ENCODE measurements at regions not wholly inside any gene's neighbourhood (a gene's known extent, or its start where the extent isn't known, plus 50 kb on each side); places are given as distances from the start of the nearest gene placed in this dataset.

DNA sequence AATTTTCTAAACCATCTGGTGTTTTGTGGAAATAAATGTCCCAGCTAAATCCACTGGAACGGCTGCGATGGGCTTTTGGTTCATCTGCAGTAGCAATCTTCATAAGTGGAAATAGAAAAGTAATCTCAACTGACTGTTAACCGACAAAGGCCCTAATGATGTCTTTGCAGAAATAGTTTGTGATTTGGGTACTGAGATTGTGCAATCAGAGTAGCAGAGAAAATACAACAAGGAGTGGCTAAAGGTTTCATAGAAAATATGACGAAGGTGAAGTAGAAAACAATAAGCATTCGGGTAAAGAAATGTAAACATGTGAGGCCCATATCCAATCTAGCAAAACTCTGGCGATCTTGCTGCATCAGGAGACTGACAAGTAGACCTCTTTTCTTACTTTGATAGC, 262.6 kb upstream of the MCTP2 start:
- Histone ChIP-seq H3K79me2 (ENCODE audit: insufficient read depth, low read length) (no peaks in the 10 kb centered on the region), H3K4me1 (ENCODE audit: insufficient read depth, low read length, poor library complexity, severe bottlenecking) (no peaks in the 10 kb centered on the region), H3K27me3 (ENCODE audit: insufficient read depth, low read length, poor library complexity, severe bottlenecking) (no peaks in the 10 kb centered on the region), H3K9me2 (replicated peaks; ENCODE audit: low read depth, low read length) (no peaks in the 10 kb centered on the region), H3K4me3 (ENCODE audit: low read length, poor library complexity, severe bottlenecking) (no peak overlapping the region), H3K4me2 (ENCODE audit: low read depth, low read length, poor library complexity, severe bottlenecking) (no peak overlapping the region), H2AFZ (ENCODE audit: low read length) (no peak overlapping the region), H3K36me3 (ENCODE audit: insufficient read depth, low read length) (no peaks in the 10 kb centered on the region), H3K9me3 (ENCODE audit: insufficient read depth, low read depth, low read length) (no peaks in the 10 kb centered on the region), H3F3A (ENCODE audit: low read depth) (no peaks in the 10 kb centered on the region), H3K9ac (ENCODE audit: low read depth, low read length, poor library complexity, severe bottlenecking) (no peak overlapping the region), H4K20me1 (ENCODE audit: insufficient read depth, low read length, poor library complexity, severe bottlenecking) (no peaks in the 10 kb centered on the region)
- TF ChIP-seq, protein P1, sequence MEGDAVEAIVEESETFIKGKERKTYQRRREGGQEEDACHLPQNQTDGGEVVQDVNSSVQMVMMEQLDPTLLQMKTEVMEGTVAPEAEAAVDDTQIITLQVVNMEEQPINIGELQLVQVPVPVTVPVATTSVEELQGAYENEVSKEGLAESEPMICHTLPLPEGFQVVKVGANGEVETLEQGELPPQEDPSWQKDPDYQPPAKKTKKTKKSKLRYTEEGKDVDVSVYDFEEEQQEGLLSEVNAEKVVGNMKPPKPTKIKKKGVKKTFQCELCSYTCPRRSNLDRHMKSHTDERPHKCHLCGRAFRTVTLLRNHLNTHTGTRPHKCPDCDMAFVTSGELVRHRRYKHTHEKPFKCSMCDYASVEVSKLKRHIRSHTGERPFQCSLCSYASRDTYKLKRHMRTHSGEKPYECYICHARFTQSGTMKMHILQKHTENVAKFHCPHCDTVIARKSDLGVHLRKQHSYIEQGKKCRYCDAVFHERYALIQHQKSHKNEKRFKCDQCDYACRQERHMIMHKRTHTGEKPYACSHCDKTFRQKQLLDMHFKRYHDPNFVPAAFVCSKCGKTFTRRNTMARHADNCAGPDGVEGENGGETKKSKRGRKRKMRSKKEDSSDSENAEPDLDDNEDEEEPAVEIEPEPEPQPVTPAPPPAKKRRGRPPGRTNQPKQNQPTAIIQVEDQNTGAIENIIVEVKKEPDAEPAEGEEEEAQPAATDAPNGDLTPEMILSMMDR (conservative IDR thresholded peaks at IDR 0.05; ENCODE audit: low read length): no peak
- no peak for TF ChIP-seq EZH2phosphoT487 (IDR thresholded peaks at IDR 0.05; ENCODE audit: borderline replicate concordance)

DNA sequence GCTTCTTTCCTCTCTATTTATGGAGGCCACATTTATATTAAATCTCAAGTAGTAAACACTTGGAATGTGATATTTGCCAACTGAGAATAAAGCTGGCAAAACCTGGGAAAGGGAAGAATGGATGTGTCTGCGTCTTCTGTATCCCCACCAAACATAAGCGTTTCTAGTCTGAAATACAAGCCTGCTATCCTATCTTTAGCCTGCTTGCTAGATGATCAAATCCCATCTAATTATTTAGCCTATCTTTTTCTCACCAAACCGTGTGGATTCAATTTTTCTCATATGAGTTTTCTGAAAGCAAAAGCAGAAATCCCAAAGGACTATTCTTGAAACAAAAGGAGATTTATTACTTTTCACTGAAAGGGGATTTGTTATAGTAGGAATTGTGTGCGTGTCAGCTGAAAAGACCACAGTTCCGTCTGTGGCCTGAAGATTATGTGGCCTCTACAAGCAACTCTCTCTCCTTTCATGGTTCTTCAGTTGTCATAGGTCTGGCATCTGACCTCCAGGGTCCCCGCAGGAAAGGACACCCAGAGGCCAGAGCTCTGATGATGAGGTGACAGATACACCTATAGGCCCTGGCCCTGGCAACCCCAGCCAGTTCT, 266.0 kb upstream of the MCTP2 start:
- no peaks in the 10 kb centered on the region for H3K27me3 ChIP-seq (ENCODE audit: insufficient read depth, low read length, poor library complexity, severe bottlenecking)
- H3K9me2 ChIP-seq (replicated peaks; ENCODE audit: low read depth, low read length): no peaks in the 10 kb centered on the region
- H3K9ac ChIP-seq (ENCODE audit: low read depth, low read length, poor library complexity, severe bottlenecking): no peak overlapping the region
- H3K4me1 ChIP-seq (ENCODE audit: insufficient read depth, low read length, poor library complexity, severe bottlenecking): no peaks in the 10 kb centered on the region
- H3K36me3 ChIP-seq (ENCODE audit: insufficient read depth, low read length): no peaks in the 10 kb centered on the region
- no peaks in the 10 kb centered on the region for H4K20me1 ChIP-seq (ENCODE audit: insufficient read depth, low read length, poor library complexity, severe bottlenecking)
- H3K79me2 ChIP-seq (ENCODE audit: insufficient read depth, low read length): no peaks in the 10 kb centered on the region
- no peak overlapping the region for H3K4me3 ChIP-seq (ENCODE audit: low read length, poor library complexity, severe bottlenecking)
- no peak for TF ChIP-seq EZH2phosphoT487 (IDR thresholded peaks at IDR 0.05; ENCODE audit: borderline replicate concordance)
- TF ChIP-seq, protein P1 (conservative IDR thresholded peaks at IDR 0.05; ENCODE audit: low read length): no peak
- H3F3A ChIP-seq (ENCODE audit: low read depth): no peaks in the 10 kb centered on the region
- H3K9me3 ChIP-seq (ENCODE audit: insufficient read depth, low read depth, low read length): no peaks in the 10 kb centered on the region
- no peak overlapping the region for H2AFZ ChIP-seq (ENCODE audit: low read length)
- no peak overlapping the region for H3K4me2 ChIP-seq (ENCODE audit: low read depth, low read length, poor library complexity, severe bottlenecking)

DNA sequence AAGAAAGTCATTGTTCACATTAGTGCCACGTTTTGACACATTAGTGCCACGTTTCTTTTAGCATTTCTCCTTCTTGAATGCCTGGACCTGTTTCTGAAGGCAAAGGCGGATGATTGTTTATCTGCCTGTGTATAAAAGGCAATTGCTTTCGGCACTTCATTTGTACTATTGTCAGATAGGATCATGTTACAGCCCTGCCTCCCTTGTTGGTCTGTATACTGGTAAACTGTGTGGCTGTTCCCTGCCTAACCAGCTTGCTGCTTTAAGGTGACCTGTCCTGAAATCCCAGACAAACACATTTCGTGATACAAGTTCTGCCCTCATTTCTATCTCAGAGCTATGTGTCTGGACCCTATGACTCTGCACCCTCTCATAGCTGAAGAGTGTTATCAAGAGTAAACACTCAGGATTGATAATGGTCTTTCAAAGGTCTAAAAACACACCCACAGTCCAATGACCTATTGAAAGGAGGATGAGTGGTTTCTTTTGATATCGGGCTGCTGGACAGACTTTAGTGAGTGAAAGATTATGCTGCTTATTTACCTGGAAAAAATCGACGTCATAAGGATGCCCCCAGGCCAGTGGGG, 276.3 kb upstream of the MCTP2 start:
- no peaks in the 10 kb centered on the region for H4K20me1 ChIP-seq (ENCODE audit: insufficient read depth, low read length, poor library complexity, severe bottlenecking)
- no peak overlapping the region for H3K4me2 ChIP-seq (ENCODE audit: low read depth, low read length, poor library complexity, severe bottlenecking)
- H3K4me3 ChIP-seq (ENCODE audit: low read length, poor library complexity, severe bottlenecking): no peak overlapping the region
- no peaks in the 10 kb centered on the region for H3K4me1 ChIP-seq (ENCODE audit: insufficient read depth, low read length, poor library complexity, severe bottlenecking)
- H3K36me3 ChIP-seq (ENCODE audit: insufficient read depth, low read length): no peaks in the 10 kb centered on the region
- H2AFZ ChIP-seq (ENCODE audit: low read length): no peak overlapping the region
- no peaks in the 10 kb centered on the region for H3K9me2 ChIP-seq (replicated peaks; ENCODE audit: low read depth, low read length)
- H3K79me2 ChIP-seq (ENCODE audit: insufficient read depth, low read length): no peaks in the 10 kb centered on the region
- no peaks in the 10 kb centered on the region for H3F3A ChIP-seq (ENCODE audit: low read depth)
- no peaks in the 10 kb centered on the region for H3K9me3 ChIP-seq (ENCODE audit: insufficient read depth, low read depth, low read length)
- no peaks in the 10 kb centered on the region for H3K27me3 ChIP-seq (ENCODE audit: insufficient read depth, low read length, poor library complexity, severe bottlenecking)
- no peak overlapping the region for H3K9ac ChIP-seq (ENCODE audit: low read depth, low read length, poor library complexity, severe bottlenecking)
- TF ChIP-seq EZH2phosphoT487 (IDR thresholded peaks at IDR 0.05; ENCODE audit: borderline replicate concordance): no peak
- TF ChIP-seq, protein P1 (conservative IDR thresholded peaks at IDR 0.05; ENCODE audit: low read length): no peak

Measured in Loucy (cell line).